ENCODE measurements at regions not wholly inside any gene's neighbourhood (a gene's known extent, or its start where the extent isn't known, plus 50 kb on each side); places are given as distances from the start of the nearest gene placed in this dataset.
"Not testable (repeated sequence)": the region's sequence is repeated elsewhere in the genome, so short reads cannot be mapped to it uniquely, and the experiment has no call there.

GRCh38 chr4:81806485-81806884 is 334.8 kb upstream of the RASGEF1B start:
- DNase-seq = no peak

GRCh38 chr4:81804849-81805248 is 333.1 kb upstream of the RASGEF1B start:
- DNase-seq = no peak

- DNase-seq = no peak
Measured at GRCh38 chr4:81802285-81802846, 330.7 kb upstream of the RASGEF1B start.

- DNase-seq = no peak
Measured at GRCh38 chr4:81799371-81799770, 327.7 kb upstream of the RASGEF1B start.

GRCh38 chr4:81796790-81797528 is 325.3 kb upstream of the RASGEF1B start:
- no peak for DNase-seq

- no peak for DNase-seq
Measured at GRCh38 chr4:81792521-81792920, 320.8 kb upstream of the RASGEF1B start.

GRCh38 chr4:81790477-81790876 is 318.8 kb upstream of the RASGEF1B start:
- DNase-seq = no peak

GRCh38 chr4:81789741-81790399 is 318.2 kb upstream of the RASGEF1B start:
- no peak for DNase-seq

GRCh38 chr4:81789158-81789557 is 317.5 kb upstream of the RASGEF1B start:
- no peak for DNase-seq

- no peak for DNase-seq
Measured at GRCh38 chr4:81786766-81787165, 315.1 kb upstream of the RASGEF1B start.

- peak; percentile 39 for DNase-seq
Measured at GRCh38 chr4:81786063-81786763, 314.5 kb upstream of the RASGEF1B start.

- no peak for DNase-seq
Measured at GRCh38 chr4:81785338-81785737, 313.6 kb upstream of the RASGEF1B start.

- no peak for DNase-seq
Measured at GRCh38 chr4:81783558-81783957, 311.9 kb upstream of the RASGEF1B start.

GRCh38 chr4:81781799-81782198 is 310.1 kb upstream of the RASGEF1B start:
- no peak for DNase-seq

- not testable (repeated sequence) for DNase-seq
Measured at GRCh38 chr4:81777718-81778117, 306.0 kb upstream of the RASGEF1B start.

GRCh38 chr4:81776794-81777193 is 305.1 kb upstream of the RASGEF1B start:
- DNase-seq = no peak

- no peak for DNase-seq
Measured at GRCh38 chr4:81773557-81773956, 301.9 kb upstream of the RASGEF1B start.

- DNase-seq = no peak
Measured at GRCh38 chr4:81771721-81772120, 300.0 kb upstream of the RASGEF1B start.

- DNase-seq = no peak
Measured at GRCh38 chr4:81769244-81769643, 297.5 kb upstream of the RASGEF1B start.

GRCh38 chr4:81758574-81759264 is 287.0 kb upstream of the RASGEF1B start:
- DNase-seq = no peak

- peak; percentile 84 for DNase-seq
Measured at GRCh38 chr4:81757691-81758090, 286.0 kb upstream of the RASGEF1B start.

- DNase-seq = no peak
Measured at GRCh38 chr4:81756973-81757372, 285.3 kb upstream of the RASGEF1B start.

GRCh38 chr4:81756042-81756441 is 284.3 kb upstream of the RASGEF1B start:
- no peak for DNase-seq

Data from DMS153 (cell line).